ENCODE measurements at regions not wholly inside any gene's neighbourhood (a gene's known extent, or its start where the extent isn't known, plus 50 kb on each side); places are given as distances from the start of the nearest gene placed in this dataset.

DNA sequence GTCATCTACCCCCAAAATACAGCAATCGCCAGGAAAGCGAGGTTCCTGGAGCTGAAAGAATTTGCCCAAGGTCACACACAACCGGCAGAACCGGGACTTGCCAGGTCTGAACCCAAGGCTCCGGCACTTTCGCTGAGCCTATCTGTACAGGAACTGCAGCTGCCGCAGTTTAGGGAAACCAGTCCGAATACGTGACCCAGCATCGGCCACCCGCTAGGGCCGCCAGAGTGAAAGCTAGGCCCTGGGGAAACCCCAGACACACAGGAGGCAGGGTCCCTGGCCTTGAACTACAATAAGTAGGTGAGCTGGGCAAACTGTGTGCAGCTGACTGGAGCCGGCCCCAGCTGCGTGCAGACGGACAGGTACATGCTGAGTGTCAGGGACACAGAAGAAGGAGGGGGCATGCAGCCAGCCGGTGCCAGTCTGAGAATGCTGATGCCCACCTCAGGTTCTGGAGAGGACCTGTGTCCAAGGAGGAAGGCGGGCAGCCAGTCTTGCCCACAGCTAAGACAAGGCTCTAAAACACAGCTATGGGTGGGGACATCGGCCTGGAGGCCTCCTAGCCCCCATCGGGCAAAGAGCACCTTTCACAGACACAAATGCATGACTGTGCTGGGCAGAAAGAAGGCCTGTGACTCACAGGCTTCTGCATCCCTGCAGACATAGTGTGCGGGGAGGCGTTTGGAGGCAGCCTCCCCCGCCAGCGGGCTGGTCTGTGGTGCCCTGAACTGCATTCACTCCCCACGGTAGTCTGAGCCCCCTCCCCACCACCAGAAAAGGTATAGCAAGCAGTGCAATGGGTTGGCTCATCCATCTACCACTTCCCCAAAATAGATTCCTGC lies 107.4 kb upstream of the ID2 start:
- DNase-seq: no peak

DNA sequence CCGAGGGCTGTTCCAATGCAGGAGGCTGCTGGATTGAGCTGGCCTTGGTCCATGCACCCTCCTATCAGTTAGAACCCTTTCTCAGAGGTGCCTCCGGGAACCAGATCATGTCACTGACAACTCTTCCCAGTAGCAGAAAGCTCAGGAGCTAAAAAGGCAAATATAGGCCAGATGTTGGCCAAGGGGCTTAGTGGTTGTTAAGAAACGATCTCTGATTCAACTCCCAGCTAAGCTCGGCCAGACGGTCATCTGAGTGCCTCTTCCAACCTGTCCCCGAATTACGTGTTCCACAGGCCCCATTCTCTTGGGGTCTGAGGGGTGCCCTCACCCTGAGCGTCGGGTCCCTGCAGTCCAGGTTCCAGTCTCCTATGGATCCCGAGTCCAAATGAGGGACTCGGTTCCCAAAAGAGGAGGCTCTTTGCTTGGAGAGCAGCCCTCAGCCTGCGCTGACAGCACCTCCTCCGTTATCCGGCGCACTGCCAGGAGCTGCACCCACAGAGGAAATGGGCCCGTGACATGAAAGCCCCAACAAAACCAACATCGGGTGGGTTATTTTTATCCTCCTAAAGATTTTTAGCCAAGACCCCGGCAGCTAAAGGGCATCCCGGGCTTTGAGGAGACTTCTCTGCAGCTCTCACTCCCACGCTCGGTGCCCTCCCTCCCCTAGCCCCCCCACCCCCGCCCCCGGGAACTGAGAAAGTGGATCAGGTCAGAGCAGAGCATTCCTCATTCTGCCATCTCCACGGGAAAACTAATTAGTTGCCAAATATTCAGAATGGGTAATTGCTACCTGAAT lies 106.6 kb upstream of the ID2 start:
- no peak for DNase-seq

DNA sequence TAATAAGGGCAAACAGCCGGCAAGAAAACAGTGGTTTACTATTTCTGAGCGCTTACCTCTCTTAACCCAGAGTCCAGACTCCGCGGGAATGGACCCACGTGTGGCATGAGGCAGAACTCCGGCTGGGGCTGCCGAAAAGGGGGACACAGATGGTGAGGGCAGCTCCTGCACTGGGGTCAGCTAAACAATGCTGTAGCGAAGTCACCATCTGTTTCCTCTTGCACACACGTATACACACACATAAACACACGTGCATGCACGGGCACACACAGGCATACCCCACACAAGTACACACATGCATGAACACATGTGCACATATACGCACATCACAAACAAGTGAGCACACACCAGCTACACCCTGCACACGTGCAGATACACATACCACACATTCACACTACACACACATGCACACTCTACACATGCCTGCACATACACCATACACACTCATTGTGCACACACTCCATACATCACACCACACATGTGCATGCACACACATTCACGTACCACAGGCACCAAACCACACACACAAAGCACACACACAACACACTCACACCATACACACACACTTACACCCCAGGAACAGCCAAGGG lies 105.9 kb upstream of the ID2 start:
- no peak for DNase-seq

DNA sequence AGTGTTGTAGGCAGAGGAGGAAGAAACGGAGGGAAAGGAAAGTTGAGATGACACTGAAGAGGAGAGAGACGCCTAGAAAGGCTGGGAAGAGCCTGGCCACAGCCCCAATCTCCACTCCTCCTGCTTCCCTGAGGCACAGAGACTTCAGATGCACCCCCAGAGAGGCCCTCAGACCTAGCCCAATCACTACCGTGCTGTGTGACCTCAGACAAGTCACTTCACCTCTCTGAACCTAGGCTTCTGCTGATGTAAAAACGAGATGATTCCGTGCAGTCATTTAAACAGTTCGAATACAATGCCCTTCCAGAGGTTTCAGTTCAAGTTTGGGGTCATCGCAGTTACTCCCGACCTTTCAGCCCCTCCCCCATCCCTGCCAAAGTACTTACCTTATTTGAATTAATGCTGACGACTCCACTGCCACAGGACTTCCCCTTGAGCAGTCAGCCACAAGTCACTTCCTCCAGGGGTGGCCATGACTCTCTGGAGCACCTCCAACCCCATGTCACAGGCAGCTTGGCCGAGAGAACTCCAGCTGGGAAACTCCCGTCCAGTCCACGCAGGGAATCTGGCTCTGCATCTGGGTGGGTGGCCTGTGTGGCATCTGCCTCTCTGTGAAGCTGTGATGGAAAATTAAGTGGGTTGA lies 105.2 kb upstream of the ID2 start:
- no peak for DNase-seq

DNA sequence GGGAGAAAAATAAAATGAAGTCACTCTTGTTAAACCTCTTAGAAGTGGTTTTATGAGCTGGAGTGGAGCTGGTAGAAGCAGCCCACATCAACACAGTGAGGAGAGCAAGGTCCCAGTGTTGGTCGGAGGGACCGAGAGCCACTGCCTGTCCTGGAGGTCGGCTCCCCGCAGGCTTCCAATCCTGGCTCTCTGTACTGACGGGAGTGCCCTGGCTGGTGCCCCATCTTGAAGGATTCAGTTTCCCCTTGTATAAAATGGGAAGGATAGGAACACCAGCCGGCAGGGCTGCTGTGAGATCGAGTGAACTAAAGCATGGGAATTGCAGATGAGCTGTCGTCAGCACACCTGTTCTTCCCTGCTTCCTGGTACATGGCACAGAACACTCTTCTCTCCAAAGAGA lies 104.3 kb upstream of the ID2 start:
- no peak for DNase-seq

DNA sequence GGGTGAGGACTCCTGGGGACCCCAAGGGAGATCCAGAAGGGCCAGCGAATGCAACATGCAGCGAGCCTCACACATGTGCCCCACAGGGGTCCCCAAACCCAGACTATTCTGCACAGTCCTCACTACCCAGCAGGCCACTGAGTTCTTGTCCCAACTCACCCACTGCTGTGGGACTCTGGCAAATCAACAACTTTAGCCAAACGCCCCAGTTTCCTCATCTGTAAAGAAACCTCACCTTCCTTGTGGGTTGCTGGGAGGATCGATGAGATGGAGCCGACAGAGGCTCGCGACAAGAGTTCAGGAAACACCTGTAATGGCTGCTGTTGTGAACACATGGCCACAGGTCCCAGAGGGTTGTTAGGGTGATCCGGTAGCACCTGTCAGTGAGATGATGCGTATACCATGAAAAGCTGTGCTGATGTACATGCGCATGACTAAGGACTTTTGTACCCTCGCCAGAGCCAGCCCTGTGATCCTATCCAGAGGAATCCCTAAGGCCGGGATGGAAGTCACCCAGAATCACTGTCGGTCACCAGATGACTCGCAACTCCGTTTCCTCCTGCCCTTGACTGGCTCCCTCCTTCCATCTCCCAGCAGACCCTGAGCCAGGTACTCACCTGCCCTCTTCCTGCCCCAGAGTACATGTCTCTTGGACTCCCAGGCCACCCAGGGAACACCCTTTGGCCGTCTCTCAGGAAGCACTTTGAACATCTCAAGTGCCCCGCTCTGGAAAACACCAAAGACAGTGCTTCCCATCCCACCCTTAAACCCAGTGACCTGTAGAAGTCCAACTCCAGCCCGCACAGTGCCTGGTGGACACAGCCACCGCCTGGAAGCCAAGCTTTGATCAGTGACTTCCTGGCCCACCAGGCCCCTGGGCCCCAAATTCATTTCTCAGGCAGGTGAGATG lies 103.3 kb upstream of the ID2 start:
- DNase-seq: no peak

DNA sequence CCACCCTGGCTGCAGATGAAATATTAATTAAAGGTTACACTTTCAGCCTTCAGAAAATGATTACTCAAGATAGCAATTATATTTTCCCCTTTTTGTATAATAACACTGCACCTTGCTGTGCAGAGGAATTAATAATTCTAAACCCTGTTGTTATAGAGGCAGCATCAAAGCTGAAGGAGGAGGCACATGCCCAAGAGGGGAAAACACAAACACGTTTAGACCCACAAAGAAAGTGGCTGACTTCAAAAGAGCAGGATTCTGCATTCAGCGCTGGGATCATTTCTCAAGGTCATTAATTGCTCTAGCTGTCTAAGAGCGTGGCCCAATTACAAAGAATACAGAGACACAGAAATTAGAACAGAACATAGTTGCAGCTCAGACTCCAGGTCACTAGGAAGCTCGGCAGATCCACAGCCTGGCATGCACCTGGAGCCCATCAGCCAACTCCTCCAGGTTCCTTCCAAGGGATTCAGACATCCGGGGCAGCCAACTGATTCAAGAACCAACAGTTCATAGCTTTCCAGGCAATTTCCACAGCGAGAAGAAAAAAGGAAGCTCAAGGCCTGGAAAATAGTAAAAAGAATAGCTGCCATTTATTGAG lies 102.3 kb upstream of the ID2 start:
- DNase-seq: no peak

DNA sequence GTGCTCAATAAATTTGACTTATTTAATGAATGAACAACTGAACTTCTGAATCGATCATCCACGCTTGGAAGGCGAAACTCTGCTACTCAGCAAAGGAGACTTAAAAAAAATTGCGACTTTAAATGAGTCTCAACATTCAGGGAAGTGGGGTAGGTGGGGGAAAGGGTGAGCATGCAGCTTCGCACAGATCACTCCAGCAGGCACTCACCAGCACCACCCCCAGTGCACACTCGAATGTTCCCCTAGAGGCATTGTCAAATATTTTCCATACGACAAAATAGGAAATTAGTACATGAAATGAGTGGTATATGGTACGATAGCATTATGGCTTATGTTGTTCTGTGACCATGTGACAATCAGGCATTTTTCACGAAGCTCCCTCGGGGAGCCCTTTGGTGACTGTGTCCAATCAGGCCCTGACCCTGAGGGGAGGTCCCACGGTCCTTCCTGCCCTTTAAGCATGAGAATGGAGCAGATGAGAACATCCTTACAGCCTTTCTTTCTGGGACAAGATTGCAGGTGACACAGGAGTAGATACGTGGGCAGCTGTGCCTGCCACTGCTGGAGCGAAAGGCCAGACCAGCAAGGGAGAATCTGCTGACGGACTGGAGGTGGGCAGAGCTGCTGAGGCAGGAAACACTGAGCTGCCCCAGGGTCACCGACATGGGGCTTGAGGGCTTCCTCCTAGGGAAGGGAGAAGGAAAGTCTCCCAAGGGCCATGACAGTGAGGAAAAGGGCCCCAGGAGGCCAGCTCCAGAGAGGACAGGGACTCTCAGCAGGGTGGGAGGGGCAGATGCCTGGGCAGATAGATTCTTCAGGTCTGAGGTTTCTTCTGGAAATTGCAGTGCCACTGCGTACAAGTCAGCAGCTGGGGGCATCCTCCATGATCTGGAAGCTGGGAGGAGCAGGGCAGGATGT lies 101.3 kb upstream of the ID2 start:
- DNase-seq: no peak

DNA sequence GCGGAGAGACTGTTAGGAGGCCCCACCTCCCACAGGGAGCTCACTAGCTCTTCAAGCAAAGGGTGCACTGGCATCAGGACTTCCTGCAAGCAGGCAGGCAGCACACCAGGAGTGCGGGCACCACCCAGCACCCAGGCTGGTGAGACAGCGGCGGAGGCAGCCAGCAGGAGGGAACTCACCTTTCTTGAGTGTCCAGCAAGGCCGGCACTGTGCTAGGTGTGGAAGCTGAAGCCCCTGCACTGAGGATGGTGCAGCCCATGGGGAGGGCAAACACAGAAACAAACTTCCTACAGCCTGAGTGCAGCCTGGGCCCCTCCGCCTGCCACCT lies 100.7 kb upstream of the ID2 start:
- DNase-seq: no peak

DNA sequence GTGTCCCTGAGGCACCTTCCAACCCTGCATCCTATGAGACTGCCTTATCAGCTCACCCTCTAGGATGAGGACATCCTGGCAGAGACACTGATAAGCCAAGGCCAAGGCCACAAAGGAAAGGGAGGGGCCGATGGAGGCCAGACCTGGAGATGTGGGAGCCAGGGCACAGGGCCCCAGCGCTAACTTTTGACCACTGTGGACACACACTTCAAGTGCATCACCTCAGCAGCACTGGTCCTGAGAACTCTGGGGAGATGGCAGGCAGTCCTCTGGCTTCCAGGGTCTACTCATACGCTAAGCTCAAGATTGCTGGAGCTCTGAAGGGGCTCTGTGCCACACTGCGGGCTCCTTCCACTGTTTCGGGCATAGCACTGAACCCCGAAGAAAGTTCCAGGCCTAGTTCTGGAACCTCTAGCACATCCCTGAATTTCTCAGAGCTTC lies 100.2 kb upstream of the ID2 start:
- DNase-seq: no peak

DNA sequence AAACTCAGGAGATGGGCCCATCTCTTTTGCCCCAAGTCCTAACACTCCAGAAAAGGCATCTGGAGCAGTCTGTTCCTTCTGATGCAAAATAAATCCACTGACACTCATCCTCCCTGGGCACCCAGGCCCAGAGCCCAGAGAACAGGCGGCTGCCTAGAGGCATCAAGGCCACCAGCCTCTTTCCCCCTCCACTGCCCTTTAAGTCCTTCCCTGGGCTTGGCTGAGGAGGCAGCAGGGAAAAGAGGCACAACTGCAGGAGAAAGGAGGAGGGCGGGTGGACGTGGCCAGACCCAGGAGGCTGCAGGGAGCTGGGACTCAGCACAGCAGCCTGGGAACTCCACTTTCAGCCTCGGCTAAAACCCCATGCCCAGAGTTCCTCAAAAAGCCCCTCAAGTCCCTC lies 99.7 kb upstream of the ID2 start:
- no peak for DNase-seq

DNA sequence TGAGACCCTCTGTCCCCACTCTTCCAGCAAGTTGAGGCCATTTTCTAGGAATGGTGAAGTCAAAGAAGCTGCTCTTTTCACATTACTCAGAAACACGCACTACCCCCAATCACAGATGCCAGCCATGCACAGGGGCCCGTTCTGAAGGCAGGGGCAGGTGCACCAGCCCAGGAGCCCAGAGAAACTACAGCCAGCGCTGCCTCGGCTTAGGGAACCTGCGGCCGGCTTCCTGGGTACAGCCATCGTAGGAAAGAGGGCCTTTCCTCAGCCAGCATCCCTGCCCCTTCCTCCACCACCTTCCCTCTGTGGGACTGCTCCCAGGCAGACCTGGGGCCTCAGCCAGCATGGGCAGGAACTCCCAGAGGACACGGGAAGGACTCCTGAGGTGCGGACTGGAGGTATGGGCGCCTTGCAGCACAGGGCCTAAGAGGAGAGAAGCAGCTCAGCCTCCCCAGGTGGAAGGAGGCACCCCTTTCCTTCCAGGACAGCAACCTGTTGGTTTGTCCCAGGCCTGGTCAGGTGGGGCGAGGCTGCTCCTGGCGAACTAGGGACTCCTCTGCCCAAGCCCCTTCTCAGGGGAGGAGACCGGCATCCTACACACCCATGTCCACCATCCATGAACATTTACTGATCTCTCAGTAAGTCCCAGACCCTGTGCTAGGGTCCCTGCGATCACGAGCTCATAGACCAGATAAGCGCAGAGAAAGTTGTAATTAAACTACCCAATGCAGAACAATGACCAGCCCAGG lies 99.0 kb upstream of the ID2 start:
- DNase-seq: no peak

DNA sequence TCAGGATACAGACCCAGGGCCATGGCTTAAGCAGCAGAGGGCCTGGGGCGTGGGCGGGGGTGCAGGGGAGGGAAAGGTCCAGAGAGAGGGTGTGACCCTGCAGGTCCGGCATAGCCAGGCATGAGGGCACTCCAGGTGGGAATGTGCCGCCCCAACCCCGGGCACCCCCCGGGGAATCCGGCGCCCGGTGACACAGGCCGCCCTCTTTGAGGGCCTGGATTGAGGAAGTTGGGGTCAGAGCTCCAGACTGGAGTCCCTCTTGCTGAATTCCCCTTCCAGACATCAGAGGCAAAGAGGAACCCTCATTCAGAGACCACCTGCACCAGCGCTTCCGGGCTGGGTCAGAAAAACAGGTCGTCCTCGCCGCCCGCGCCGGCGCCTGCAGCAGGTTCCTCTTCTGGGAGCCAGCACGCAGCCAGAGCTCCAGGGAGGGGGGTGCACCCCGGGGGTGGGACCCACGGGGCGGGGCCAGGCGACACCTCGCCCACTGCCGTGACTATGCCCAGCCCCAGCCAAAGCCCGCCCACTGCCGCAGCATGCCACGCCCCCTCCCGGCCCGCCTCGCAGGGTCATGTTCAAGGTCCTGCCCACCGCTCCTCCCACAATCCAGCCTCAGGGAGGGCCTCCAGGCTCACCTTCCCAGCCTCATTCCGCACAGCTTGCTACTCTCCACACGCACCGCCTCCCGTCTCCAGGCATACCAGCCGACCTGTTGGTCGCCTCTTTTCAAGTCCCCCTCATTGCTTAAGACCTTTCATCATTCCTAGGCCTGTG lies 98.3 kb upstream of the ID2 start:
- peak; percentile 66 for DNase-seq

DNA sequence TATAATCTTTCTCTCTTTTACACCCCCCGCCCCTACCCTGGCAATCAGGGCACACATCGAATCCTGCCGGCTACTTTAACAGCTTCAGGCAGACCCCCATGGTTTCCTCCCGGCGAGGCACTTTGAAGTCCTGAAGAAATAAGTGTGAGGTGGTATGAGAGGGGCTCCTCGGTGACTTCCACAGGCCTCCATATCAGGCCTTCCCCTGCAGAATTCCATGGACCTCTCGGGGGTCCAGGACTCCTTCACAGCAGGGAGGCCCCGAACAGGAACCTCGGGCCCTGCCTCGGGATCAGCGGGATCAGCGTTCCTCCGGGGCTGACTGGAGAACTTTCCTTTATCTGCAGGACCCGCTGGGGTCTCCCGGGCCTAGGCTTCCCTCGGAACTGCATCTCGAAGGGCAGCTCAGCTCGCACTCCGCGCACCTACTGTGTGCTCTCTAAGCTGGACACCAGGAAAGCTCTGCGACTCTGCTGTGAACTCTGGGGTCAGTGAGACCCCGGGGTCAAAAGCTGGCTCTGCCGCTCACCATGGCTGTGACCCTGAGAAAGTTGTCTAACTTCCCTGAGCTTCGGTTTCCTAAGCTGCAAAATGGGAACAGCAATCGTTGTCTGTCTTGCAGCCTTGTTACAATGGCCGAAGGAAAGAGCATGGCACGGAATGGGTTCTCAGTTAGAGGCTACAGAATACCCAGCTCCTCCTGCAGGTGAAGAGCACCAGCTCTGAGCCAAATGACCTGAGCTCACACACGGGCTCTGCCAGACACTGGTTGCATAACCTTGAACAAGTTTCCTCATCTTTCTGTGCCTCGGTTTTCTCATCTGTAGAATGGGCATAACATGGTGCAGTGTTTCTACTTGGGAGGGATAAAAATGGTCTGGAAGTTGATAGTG lies 97.4 kb upstream of the ID2 start:
- no peak for DNase-seq

DNA sequence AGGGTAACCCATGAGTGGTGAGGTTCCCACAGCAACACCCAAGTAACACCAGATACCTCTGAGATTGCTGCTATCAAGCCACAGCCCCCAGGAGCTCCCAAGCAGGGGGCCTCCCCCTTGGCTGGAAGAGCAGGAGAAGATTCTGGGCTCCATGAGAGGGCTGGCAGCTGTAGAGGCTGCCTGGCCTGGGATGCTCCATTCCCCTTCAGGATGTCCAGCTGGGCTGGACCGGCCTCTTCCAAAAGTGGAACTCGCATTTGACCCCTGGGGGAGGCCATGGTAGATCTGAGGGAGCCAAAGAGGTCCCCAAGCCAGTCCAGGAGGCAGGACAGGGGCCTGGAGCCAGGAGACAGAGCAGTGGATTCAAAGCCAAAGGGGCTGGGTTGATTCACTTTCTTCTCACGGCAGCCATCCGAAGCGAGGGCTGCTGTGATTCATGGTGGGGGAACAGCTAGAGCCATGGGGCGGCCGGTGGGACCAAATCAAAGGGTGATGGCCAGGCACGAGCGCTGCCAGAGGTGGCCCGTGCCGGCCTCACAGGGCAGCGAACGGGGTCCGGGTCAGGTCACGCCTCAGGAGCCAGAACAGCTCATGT lies 95.3 kb upstream of the ID2 start:
- DNase-seq: no peak

DNA sequence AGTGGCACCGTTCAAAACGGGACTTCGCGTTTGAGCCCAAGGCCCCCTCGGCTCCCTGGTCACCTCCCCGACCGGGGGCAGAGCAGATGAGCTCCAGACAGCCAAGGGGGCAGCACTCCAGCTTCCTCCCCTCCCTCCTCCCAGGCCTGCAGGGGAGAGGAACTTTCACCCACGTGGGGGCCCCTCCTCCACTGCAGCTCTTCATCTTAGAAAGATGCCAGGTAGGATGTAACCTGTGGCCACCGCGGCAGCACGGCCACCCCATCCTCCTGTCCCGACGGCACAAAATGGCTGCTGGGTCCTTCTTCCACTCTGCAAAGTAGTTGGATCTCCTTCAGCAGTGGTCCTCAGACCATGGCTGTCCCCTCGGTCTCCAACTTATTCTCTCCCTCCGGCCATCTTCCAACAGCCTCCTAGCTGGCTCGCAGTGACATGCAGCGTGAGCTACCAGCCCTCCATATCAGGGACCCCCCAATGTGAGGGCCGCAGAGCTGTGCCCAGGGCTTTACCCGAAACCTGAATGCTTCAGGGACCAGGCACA lies 94.5 kb upstream of the ID2 start:
- DNase-seq: no peak

All from NCI-H1092 (cell line).